GM21360 (cell line): ENCODE measurements at regions not wholly inside any gene's neighbourhood (a gene's known extent, or its start where the extent isn't known, plus 50 kb on each side); places are given as distances from the start of the nearest gene placed in this dataset.
A peak's percentile ranks its signal among the peaks of the same experiment; 100 is the strongest.
"Not testable (repeated sequence)": the region's sequence is repeated elsewhere in the genome, so short reads cannot be mapped to it uniquely, and the experiment has no call there.

Experiments used
- ATAC-seq: cut with Tn5 transposase; IDR thresholded peaks from one replicate; pipeline ENCODE4 v1.9.1; 2021; ENCODE audit warnings: mild to moderate bottlenecking, moderate library complexity; ENCODE audit not compliant: unreplicated experiment

DNA sequence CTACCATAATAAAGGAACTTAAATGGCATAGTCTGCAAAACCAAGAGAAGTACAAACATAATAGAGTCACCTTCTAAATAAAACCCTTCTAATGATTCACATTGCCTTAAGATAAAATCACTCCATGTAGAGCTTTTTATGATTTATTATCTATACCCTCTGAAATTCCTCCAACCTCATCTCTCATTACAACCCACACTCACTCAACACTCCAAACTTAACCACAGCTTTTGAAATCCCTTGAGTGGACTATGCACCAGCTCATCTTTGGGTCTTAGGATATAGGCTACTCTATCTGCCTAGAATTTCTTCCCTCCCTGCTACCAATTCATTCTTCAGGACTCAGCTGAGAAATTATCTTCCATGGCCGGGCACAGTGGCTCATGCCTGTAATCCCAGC is 122.5 kb downstream of the CETN3 start:
- ATAC-seq, result no peak

DNA sequence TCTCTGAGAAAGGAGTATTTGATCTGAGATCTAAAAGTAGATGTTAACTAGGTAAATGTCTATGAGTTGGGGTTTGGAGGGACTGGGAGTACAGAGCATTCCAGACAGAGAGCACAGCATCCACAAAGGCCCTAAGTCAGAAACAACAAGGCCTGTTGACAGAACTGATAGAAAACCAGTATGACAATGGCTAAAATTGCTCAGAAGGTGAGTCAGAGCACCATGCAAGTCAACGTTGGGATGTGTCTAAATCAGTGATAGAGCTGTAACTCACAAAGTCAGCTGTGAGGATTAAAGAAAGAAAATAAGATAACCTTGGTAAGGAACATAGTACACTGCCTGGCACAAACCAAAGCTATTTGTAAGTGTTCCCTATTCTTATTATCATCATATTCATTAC is 124.0 kb downstream of the CETN3 start:
- no peak for ATAC-seq

GRCh38 chr5:90284375-90284774 is 125.2 kb downstream of the CETN3 start:
- no peak for ATAC-seq

- no peak for ATAC-seq
These were observed 130.5 kb downstream of the CETN3 start for GRCh38 chr5:90279091-90279490.

GRCh38 chr5:90274216-90274615 is 135.3 kb downstream of the CETN3 start:
- ATAC-seq, result no peak

DNA sequence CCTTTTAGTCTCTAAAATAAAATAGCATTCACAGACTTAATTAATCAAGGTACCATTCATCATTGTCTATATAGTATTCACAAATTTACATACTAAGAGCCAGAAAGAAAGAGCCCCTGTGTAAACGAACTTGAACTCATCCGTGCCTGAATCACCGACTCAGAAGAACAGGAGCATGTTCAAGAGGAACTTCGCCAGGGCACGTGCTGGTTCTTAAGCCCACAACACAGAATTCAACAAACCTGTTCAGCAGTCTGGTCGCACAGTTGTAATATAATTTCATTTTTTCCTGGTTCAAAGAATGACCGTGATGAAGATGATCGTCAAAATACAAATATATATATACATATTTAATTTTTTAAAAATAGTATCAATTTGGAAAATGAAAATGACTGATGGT is 141.9 kb downstream of the CETN3 start:
- no peak for ATAC-seq

GRCh38 chr5:90265545-90265857 is 144.1 kb downstream of the CETN3 start:
- ATAC-seq, result no peak

- ATAC-seq, result peak; percentile 54
These were observed 144.6 kb downstream of the CETN3 start for GRCh38 chr5:90264689-90265544.

GRCh38 chr5:90263102-90263820 is 146.3 kb downstream of the CETN3 start:
- no peak for ATAC-seq

GRCh38 chr5:90251447-90251846 is 158.1 kb downstream of the CETN3 start:
- ATAC-seq, result no peak

DNA sequence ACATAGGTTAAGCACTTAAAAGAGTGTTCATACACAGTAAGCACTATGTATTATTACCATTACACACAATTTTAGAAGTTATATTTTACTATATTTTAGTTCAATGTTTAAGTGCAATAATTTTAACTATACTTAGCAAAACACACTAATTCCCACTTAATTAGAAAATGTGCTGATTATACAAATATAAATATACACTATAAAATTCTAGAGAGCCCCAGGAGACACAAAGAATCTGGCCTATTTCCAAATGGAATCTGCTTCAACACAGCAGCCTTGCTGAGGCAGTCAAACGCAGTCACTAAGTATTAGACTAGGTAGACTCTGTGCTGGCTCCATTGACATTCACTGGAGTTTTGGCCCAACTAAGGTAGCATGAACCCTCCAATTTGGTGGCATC is 160.9 kb downstream of the CETN3 start:
- no peak for ATAC-seq

- ATAC-seq, result not testable (repeated sequence)
These were observed 165.7 kb downstream of the CETN3 start for GRCh38 chr5:90243848-90244247.

DNA sequence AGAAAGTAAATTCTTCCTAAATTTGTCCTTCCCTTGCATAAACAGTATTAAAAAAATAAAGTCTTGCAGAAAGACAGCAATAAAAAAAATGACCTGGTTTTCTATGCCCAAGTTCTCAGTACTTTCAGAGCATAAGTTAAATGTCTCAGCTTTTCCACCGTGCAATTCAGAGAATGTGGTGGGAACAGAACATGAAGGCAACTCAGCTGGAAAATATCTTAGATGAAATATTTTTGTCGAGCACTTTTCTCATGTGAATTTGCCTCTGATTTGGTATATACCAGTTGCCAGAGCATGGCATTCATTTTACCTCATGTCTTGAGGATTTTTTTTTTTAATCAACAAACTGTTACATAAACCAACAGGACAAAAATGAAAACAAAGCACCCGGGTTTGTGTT is 176.1 kb downstream of the CETN3 start:
- ATAC-seq, result no peak

- no peak for ATAC-seq
These were observed 177.9 kb downstream of the CETN3 start for GRCh38 chr5:90231688-90232087.

DNA sequence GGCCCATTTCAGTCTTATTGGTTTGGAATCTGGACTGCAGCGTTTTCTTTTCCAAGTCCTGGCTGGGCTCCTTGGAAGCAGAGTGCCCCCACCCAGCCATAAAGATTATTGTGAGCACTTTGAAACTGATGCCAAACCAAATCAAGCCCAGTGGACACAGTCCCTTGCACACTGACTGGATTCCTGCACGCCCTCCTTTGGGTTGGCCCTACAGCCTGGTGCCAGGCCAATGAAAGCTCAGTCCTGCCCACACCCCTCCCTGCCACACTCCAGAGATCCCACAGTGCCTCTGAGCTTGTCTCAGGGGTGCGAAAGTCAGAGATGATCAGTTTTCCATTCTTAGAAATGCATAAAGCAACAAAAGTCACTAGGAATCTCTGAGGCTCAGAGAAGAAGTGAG is 181.9 kb downstream of the CETN3 start:
- ATAC-seq, result no peak

DNA sequence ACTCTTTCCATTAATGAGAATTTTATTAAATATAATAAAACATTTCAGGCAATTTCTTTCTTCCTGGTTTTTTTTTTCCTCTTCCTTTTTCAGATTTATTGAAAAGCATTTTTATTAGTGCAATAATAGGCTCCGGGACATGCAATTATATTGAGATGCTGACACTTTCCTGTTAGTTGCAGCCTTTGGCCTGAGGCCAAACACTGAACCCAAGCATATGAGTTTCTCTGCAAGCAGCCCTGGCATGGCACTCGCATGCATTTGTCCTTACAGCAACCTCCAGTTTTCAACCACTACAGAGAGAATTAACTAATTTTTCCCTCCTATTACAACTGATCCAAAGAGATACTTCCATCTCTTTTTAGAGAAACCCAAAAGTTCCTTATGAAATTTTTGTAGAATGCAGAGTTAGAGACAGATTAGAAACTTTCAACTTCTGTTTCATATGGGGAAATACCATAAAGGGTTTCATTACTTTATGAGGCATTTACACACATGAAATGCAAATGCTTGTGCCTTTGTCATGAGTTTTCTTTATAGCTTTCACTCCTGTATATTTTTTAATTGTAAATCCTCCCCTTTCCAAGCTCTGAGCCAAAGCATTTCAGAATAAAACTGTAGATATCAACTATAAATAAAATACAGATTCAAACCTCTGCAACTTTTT is 183.0 kb downstream of the CETN3 start:
- no peak for ATAC-seq

DNA sequence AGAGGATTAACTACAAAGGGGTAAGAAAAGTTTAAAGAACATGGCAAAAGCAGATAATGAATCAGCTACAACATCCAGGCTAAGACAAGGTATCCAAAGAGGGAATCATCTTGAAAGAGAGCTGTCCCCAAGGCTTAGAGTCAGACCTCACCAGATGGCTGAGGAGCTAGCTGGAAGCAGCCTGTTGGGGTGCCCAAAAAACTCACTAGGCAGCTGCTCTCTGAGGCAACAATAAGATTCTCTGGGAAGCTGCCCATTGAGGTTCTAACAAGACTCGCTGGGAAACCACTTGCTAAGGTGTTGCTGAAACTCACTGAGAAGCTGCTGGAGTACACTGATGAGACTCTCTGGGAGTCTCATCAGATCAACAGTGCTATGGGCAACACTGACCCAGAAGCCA is 185.2 kb downstream of the CETN3 start:
- no peak for ATAC-seq

- ATAC-seq, result no peak
These were observed 185.8 kb downstream of the CETN3 start for GRCh38 chr5:90223756-90224155.

DNA sequence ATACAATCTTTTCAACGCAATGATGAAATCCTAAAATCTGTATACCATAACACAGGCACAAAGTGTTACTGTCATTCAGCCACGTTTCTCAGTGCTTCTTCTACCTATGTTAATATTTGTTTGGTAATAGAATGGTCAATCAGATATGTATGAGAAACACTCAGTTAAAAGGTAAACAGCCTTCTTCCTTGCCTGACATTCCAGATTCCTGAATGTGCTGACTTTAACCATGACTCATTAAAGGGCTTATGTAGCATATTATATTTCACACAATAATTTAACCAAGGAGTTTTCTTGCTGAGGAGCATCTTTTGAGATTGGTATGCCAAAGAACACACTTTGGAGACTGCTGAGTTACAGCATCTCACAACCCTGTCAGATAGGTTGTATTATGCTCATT is 187.6 kb downstream of the CETN3 start:
- no peak for ATAC-seq

DNA sequence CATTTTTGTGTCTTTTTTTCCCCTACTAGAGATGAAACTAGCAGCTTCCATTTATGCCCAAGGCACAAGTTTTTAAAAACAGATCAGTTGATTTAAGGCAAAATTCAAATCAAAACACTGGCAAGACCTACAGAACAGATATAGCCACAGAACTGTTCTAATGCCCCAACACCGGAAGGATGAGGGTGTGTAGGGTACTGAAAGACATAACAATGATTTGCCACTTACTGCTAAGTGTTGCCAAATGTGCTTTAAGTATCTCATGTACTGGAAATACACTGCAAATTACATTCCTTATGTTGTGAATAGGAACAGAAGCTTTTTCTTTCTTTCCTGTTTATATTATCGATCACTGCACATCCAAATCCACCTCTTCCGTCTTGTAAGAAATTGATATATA is 189.0 kb downstream of the CETN3 start:
- no peak for ATAC-seq

DNA sequence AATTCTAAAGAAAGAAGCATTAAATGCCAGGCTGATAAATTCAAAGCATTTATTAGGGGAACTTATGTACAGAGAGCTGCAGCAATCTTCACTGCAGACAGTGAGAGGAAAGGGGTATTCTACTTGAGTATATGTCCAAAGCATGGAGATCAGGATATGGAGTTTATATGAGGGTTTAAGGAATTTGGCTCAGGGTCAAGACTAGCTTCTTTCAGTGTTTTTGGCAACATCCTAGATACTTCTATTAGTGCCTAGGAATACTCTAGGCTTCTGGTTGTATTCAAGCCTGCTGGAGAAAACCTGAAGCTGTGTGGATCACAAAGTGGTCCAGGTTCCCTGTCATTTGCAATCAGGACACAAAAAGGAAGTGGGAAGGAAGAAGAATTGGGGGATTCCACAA is 194.6 kb downstream of the CETN3 start:
- ATAC-seq, result no peak

GRCh38 chr5:90208323-90208722 is 201.2 kb downstream of the CETN3 start:
- ATAC-seq, result not testable (repeated sequence)
